DND-41 (cell line): ENCODE measurements at regions not wholly inside any gene's neighbourhood (a gene's known extent, or its start where the extent isn't known, plus 50 kb on each side); places are given as distances from the start of the nearest gene placed in this dataset.

Experiments
- ATAC-seq: fragments of 200-7000 bp; cut with Tn5 transposase; 3 replicates; pipeline ENCODE4 v1.9.1; 2021; ENCODE audit warnings: low read depth; ENCODE audit not compliant: insufficient read depth
- DNase-seq: peaks from one replicate; pipeline ENCODE4 v3.0.0-alpha.2; 2020
- H2AFZ ChIP-seq: 2 replicates; pipeline ENCODE4 v1.6.0; 2012; ENCODE audit warnings: low read depth, low read length
- H3K27ac ChIP-seq: 2 replicates; pipeline ENCODE4 v1.5.1; 2012; ENCODE audit warnings: low read length, inconsistent platforms
- H3K27me3 ChIP-seq: fragments of 200-600 bp; sonication (generic); 2 replicates; pipeline ENCODE4 v1.6.0; 2012; ENCODE audit warnings: low read length, mild to moderate bottlenecking, inconsistent platforms; ENCODE audit not compliant: insufficient read depth, poor library complexity
- H3K36me3 ChIP-seq: 2 replicates; pipeline ENCODE4 v1.5.1; 2012; ENCODE audit warnings: low read length, inconsistent platforms; ENCODE audit not compliant: insufficient read depth
- H3K4me1 ChIP-seq: 2 replicates; pipeline ENCODE4 v1.5.1; 2012; ENCODE audit warnings: mild to moderate bottlenecking, low read length; ENCODE audit not compliant: insufficient read depth
- H3K4me2 ChIP-seq: 2 replicates; pipeline ENCODE4 v1.6.0; 2012; ENCODE audit warnings: mild to moderate bottlenecking, moderate library complexity, low read length, inconsistent platforms; ENCODE audit not compliant: insufficient read depth
- H3K4me3 ChIP-seq, 2 experiments: fragments of 200-600 bp in 1 of 2; shearing (Covaris generic) in 1 of 2; 2 replicates each; pipeline ENCODE4 v1.5.1; 2012 to 2016; ENCODE audit warnings: inconsistent platforms in 2 of 2, low read length in 2 of 2, mild to moderate bottlenecking in 2 of 2, low read depth in 1 of 2, moderate library complexity in 1 of 2
- H3K79me2 ChIP-seq: 2 replicates; pipeline ENCODE4 v1.6.0; 2012; ENCODE audit warnings: low read length, inconsistent platforms; ENCODE audit not compliant: insufficient read depth
- H3K9ac ChIP-seq: 2 replicates; pipeline ENCODE4 v1.6.0; 2012; ENCODE audit warnings: low read depth, mild to moderate bottlenecking, inconsistent platforms, low read length, moderate library complexity
- H3K9me3 ChIP-seq: 2 replicates; pipeline ENCODE4 v1.5.1; 2012; ENCODE audit warnings: low read length, moderate library complexity, mild to moderate bottlenecking, inconsistent platforms; ENCODE audit not compliant: insufficient read depth, severe bottlenecking
- H4K20me1 ChIP-seq: 2 replicates; pipeline ENCODE4 v1.6.0; 2012; ENCODE audit warnings: low read length; ENCODE audit not compliant: insufficient read depth
- EZH2 ChIP-seq: IDR thresholded peaks from 3 replicates; pipeline ENCODE4 v1.6.1; 2012; ENCODE audit warnings: borderline replicate concordance, low read depth, mild to moderate bottlenecking, moderate library complexity, low read length, inconsistent platforms; ENCODE audit not compliant: severe bottlenecking
- TF ChIP-seq, protein P1 (sequence below): IDR thresholded peaks from 2 replicates; pipeline ENCODE4 v1.5.1; 2012; ENCODE audit warnings: borderline replicate concordance, low read length, moderate library complexity, mild to moderate bottlenecking; ENCODE audit not compliant: poor library complexity, severe bottlenecking; ENCODE audit errors: extremely low read depth

- no peak for TF ChIP-seq EZH2
- TF ChIP-seq, protein P1, sequence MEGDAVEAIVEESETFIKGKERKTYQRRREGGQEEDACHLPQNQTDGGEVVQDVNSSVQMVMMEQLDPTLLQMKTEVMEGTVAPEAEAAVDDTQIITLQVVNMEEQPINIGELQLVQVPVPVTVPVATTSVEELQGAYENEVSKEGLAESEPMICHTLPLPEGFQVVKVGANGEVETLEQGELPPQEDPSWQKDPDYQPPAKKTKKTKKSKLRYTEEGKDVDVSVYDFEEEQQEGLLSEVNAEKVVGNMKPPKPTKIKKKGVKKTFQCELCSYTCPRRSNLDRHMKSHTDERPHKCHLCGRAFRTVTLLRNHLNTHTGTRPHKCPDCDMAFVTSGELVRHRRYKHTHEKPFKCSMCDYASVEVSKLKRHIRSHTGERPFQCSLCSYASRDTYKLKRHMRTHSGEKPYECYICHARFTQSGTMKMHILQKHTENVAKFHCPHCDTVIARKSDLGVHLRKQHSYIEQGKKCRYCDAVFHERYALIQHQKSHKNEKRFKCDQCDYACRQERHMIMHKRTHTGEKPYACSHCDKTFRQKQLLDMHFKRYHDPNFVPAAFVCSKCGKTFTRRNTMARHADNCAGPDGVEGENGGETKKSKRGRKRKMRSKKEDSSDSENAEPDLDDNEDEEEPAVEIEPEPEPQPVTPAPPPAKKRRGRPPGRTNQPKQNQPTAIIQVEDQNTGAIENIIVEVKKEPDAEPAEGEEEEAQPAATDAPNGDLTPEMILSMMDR, result no peak
- Histone ChIP-seq H3K27me3 (peaks cover 4% of the 10 kb centered on the region), H3K4me3 (no peak overlapping the region), H2AFZ (no peak overlapping the region), H3K9me3 (no peaks in the 10 kb centered on the region), H3K4me2 (no peak overlapping the region), H3K9ac (no peak overlapping the region), H3K27ac (no peak overlapping the region), H3K36me3 (no peaks in the 10 kb centered on the region), H3K79me2 (no peaks in the 10 kb centered on the region), H4K20me1 (no peaks in the 10 kb centered on the region), H3K4me1 (no peaks in the 10 kb centered on the region)
- no peak for DNase-seq
- ATAC-seq, result no peak
Observed at GRCh38 chr12:25421651-25422167, 131.4 kb downstream of the LMNTD1 start.

DNA sequence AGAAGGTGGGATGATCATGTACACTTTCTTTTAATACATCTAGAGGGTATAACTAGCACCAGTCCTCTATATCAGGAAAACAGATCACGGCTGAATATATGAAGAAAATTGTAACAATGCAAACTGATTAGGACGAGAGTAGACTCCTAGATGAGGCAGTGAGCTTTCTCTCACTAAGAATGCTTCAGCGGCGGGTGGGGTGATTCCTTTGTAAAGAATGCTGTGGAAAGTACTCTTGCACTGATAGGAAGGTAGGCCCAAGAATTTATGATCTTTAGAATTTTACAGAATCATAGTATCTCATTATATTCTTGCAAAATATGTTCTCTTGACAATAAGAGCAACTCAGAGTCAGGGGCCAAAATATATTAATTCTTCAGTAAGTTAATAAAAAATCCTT, 133.0 kb downstream of the LMNTD1 start:
- no peak overlapping the region for H3K27ac ChIP-seq
- H3K4me2 ChIP-seq, result no peak overlapping the region
- H3K36me3 ChIP-seq, result no peaks in the 10 kb centered on the region
- no peaks in the 10 kb centered on the region for H3K9me3 ChIP-seq
- H3K79me2 ChIP-seq, result no peaks in the 10 kb centered on the region
- no peaks in the 10 kb centered on the region for H3K4me1 ChIP-seq
- peaks cover 4% of the 10 kb centered on the region for H3K27me3 ChIP-seq
- TF ChIP-seq EZH2, result no peak
- TF ChIP-seq, protein P1, result no peak
- DNase-seq (no peak), ATAC-seq (no peak)
- H3K9ac ChIP-seq, result no peak overlapping the region
- H2AFZ ChIP-seq, result no peak overlapping the region
- H4K20me1 ChIP-seq, result no peaks in the 10 kb centered on the region
- H3K4me3 ChIP-seq, result no peak overlapping the region

- Histone ChIP-seq H3K4me3 (no peak overlapping the region), H3K4me2 (no peak overlapping the region), H3K4me1 (no peaks in the 10 kb centered on the region), H2AFZ (no peak overlapping the region), H3K79me2 (no peaks in the 10 kb centered on the region), H4K20me1 (no peaks in the 10 kb centered on the region), H3K9me3 (no peaks in the 10 kb centered on the region), H3K9ac (no peak overlapping the region), H3K27me3 (peaks cover 4% of the 10 kb centered on the region), H3K36me3 (no peaks in the 10 kb centered on the region), H3K27ac (no peak overlapping the region)
- no peak for TF ChIP-seq EZH2
- TF ChIP-seq, protein P1, result no peak
- ATAC-seq, result no peak
- no peak for DNase-seq
Observed at GRCh38 chr12:25419595-25419994, 133.5 kb downstream of the LMNTD1 start.

- H3K4me2 ChIP-seq, result no peak overlapping the region
- no peaks in the 10 kb centered on the region for H3K9me3 ChIP-seq
- H3K4me1 ChIP-seq, result no peaks in the 10 kb centered on the region
- H3K27me3 ChIP-seq, result peaks cover 4% of the 10 kb centered on the region
- no peak for DNase-seq
- H3K9ac ChIP-seq, result no peak overlapping the region
- TF ChIP-seq EZH2, result no peak
- TF ChIP-seq, protein P1, result no peak
- no peak overlapping the region for H3K4me3 ChIP-seq
- H3K79me2 ChIP-seq, result no peaks in the 10 kb centered on the region
- H4K20me1 ChIP-seq, result no peaks in the 10 kb centered on the region
- no peak overlapping the region for H2AFZ ChIP-seq
- ATAC-seq, result no peak
- H3K27ac ChIP-seq, result no peak overlapping the region
- H3K36me3 ChIP-seq, result no peaks in the 10 kb centered on the region
Observed at GRCh38 chr12:25417071-25417470, 136.0 kb downstream of the LMNTD1 start.
